Epithelial cell of proximal tubule (primary cell): ENCODE measurements at regions not wholly inside any gene's neighbourhood (a gene's known extent, or its start where the extent isn't known, plus 50 kb on each side); places are given as distances from the start of the nearest gene placed in this dataset.
"Not testable (repeated sequence)": the region's sequence is repeated elsewhere in the genome, so short reads cannot be mapped to it uniquely, and the experiment has no call there.

Experiments used
- DNase-seq: peaks from one replicate; pipeline ENCODE4 v3.0.0-alpha.2; 2011; ENCODE audit warnings: low read depth
- H3K4me3 ChIP-seq: 2 replicates; pipeline ENCODE4 v1.5.1; 2011; ENCODE audit warnings: low read depth, mild to moderate bottlenecking, low read length
- CTCF ChIP-seq: conservative IDR thresholded peaks from 2 replicates; pipeline ENCODE4 v1.5.1; 2012; ENCODE audit warnings: low read depth, mild to moderate bottlenecking, low read length

GRCh38 chr5:88060194-88060593 is 208.5 kb downstream of the TMEM161B start:
- no peak overlapping the region for H3K4me3 ChIP-seq
- TF ChIP-seq CTCF = no peak
- DNase-seq = no peak

GRCh38 chr5:88058625-88059024 is 210.0 kb downstream of the TMEM161B start:
- no peak overlapping the region for H3K4me3 ChIP-seq
- TF ChIP-seq CTCF = no peak
- DNase-seq = no peak

- not testable (repeated sequence) for DNase-seq, H3K4me3 ChIP-seq
Measured at GRCh38 chr5:88052468-88052867, 216.2 kb downstream of the TMEM161B start.

- no peak overlapping the region for H3K4me3 ChIP-seq
- no peak for DNase-seq
- TF ChIP-seq CTCF = no peak
Measured at GRCh38 chr5:88051148-88051547, 217.5 kb downstream of the TMEM161B start.

GRCh38 chr5:88049737-88050136 is 218.9 kb downstream of the TMEM161B start:
- DNase-seq = no peak
- TF ChIP-seq CTCF = no peak
- H3K4me3 ChIP-seq = no peak overlapping the region

- TF ChIP-seq CTCF = no peak
- no peak for DNase-seq
- no peak overlapping the region for H3K4me3 ChIP-seq
Measured at GRCh38 chr5:88049156-88049555, 219.5 kb downstream of the TMEM161B start.

- no peak for DNase-seq
Measured at GRCh38 chr5:88045931-88046461, 222.6 kb downstream of the TMEM161B start.

More at GRCh38 chr5:88045931-88046461, 222.6 kb downstream of the TMEM161B start:
- TF ChIP-seq CTCF = no peak
- no peak overlapping the region for H3K4me3 ChIP-seq
